BJ (cell line): ENCODE measurements at regions not wholly inside any gene's neighbourhood (a gene's known extent, or its start where the extent isn't known, plus 50 kb on each side); places are given as distances from the start of the nearest gene placed in this dataset.
"Not testable (repeated sequence)": the region's sequence is repeated elsewhere in the genome, so short reads cannot be mapped to it uniquely, and the experiment has no call there.

ENCODE experiments used
- CTCF ChIA-PET: fragments of 350-600 bp; formaldehyde crosslinking; extraction: SDS; loops from one replicate; lab custom pipeline; 2021; ENCODE audit warnings: antibody characterized with exemption, inconsistent platforms; lab: Yijun Ruan, JAX
- POLR2A ChIA-PET: fragments of 300-600 bp; sonication (Branson Sonifier 250); formaldehyde crosslinking; extraction: SDS; loops from one replicate; lab custom pipeline; 2021; ENCODE audit warnings: antibody characterized with exemption; lab: Charles Lee
- DNase-seq: peaks from one replicate; pipeline ENCODE4 v3.0.0-alpha.2; 2011; ENCODE audit warnings: low read depth
- H3K27me3 ChIP-seq: 2 replicates; pipeline ENCODE4 v1.6.0; 2011; ENCODE audit warnings: low read length; ENCODE audit not compliant: control insufficient read depth, insufficient read depth
- H3K36me3 ChIP-seq: 2 replicates; pipeline ENCODE4 v1.5.1; 2011; ENCODE audit warnings: low read length; ENCODE audit not compliant: control insufficient read depth, insufficient read depth
- H3K4me3 ChIP-seq: 2 replicates; pipeline ENCODE4 v1.5.1; 2011; ENCODE audit warnings: low read depth, mild to moderate bottlenecking, control low read depth, low read length
- CTCF ChIP-seq: IDR thresholded peaks from 2 replicates; pipeline ENCODE4 v1.5.1; 2011; ENCODE audit warnings: low read depth, mild to moderate bottlenecking, control low read depth, inconsistent platforms, low read length, moderate library complexity; ENCODE audit not compliant: insufficient read depth

GRCh38 chr7:32789266-32789665 lies 102.3 kb downstream of the KBTBD2 start:
- H3K36me3 ChIP-seq, DNase-seq, CTCF ChIA-PET, H3K4me3 ChIP-seq, POLR2A ChIA-PET, H3K27me3 ChIP-seq: not testable (repeated sequence)

GRCh38 chr7:32788174-32788573 lies 103.4 kb downstream of the KBTBD2 start:
- POLR2A ChIA-PET, CTCF ChIA-PET, H3K27me3 ChIP-seq, H3K36me3 ChIP-seq, DNase-seq, H3K4me3 ChIP-seq: not testable (repeated sequence)

- H3K36me3 ChIP-seq, H3K4me3 ChIP-seq, DNase-seq, CTCF ChIA-PET, POLR2A ChIA-PET, H3K27me3 ChIP-seq: not testable (repeated sequence)
Measured at GRCh38 chr7:32785365-32785944, 106.1 kb downstream of the KBTBD2 start.

GRCh38 chr7:32779895-32780294 lies 111.7 kb downstream of the KBTBD2 start:
- POLR2A ChIA-PET, H3K27me3 ChIP-seq, H3K4me3 ChIP-seq, H3K36me3 ChIP-seq, DNase-seq: not testable (repeated sequence)
- CTCF ChIA-PET, result interaction anchor here (0.6 kb wide), 1 partner anchor 26 kb away, joined by 3 read pairs; no protein-coding TSS in a partner anchor

- H3K27me3 ChIP-seq, result no peaks in the 10 kb centered on the region
- TF ChIP-seq CTCF, result no peak
- H3K4me3 ChIP-seq, result no peak overlapping the region
- DNase-seq, result no peak
- H3K36me3 ChIP-seq, result no peaks in the 10 kb centered on the region
- ChIA-PET CTCF (no interaction called here), POLR2A (no interaction called here)
Measured at GRCh38 chr7:32779167-32779566, 112.4 kb downstream of the KBTBD2 start.

GRCh38 chr7:32777041-32777666 lies 114.4 kb downstream of the KBTBD2 start:
- H3K27me3 ChIP-seq, POLR2A ChIA-PET, H3K4me3 ChIP-seq, DNase-seq, H3K36me3 ChIP-seq: not testable (repeated sequence)
- CTCF ChIA-PET, result interaction anchor here (1.4 to 1.8 kb wide), 2 partner anchors 23 to 331 kb away, joined by 5 to 7 read pairs; no protein-coding TSS in a partner anchor

GRCh38 chr7:32776318-32776717 lies 115.2 kb downstream of the KBTBD2 start:
- H3K36me3 ChIP-seq, H3K27me3 ChIP-seq, POLR2A ChIA-PET, H3K4me3 ChIP-seq, DNase-seq: not testable (repeated sequence)
- CTCF ChIA-PET, result interaction anchor here (1.8 kb wide), 1 partner anchor 24 kb away, joined by 7 read pairs; no protein-coding TSS in a partner anchor

GRCh38 chr7:32775809-32776208 lies 115.8 kb downstream of the KBTBD2 start:
- POLR2A ChIA-PET, CTCF ChIA-PET: not testable (repeated sequence)

More at GRCh38 chr7:32775809-32776208, 115.8 kb downstream of the KBTBD2 start:
- H3K4me3 ChIP-seq, DNase-seq, H3K27me3 ChIP-seq, H3K36me3 ChIP-seq: not testable (repeated sequence)
